ENCODE measurements at regions not wholly inside any gene's neighbourhood (a gene's known extent, or its start where the extent isn't known, plus 50 kb on each side); places are given as distances from the start of the nearest gene placed in this dataset.

DNA sequence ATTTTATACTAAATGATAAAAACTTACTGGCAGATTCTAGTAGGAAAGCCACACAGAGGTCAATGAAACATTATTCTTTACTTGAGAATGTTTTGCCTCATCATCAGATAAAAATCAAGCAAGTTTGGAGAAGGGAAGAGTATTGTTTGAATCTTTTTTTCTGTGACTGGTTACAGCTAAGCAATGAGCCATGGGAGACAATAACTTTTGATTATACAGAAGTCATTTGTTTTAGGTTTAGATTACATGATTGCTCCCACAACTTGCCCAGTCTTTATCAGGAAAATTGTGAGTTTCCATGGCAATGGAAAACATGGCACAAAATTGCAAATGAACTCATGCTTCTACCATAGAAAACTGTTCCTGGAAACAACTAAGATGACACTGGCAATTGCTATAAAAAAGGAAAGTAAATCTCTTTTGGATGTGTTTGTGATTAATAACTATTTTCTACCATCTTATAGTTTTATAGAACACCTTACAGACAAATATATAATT is 476.8 kb downstream of the MBD2 start:
- DNase-seq = no peak

DNA sequence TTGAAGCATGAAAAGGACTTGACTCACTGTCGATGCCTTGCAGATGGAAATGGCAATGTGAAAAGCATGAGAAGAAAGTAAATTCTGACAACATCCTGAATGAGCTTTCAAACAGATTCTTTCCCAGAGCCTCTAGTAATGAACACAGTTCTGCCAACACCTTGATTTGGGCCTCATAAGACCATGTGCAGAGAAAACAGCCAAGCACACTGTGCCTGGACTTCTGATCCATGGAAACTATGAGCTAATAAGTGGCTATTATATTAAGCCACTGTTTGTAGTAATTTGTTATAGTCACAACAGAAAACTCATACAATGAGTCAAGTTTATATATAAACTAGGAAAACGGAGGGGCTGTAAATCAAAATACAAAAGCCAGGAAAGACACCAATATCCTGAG is 477.3 kb downstream of the MBD2 start:
- DNase-seq = no peak

DNA sequence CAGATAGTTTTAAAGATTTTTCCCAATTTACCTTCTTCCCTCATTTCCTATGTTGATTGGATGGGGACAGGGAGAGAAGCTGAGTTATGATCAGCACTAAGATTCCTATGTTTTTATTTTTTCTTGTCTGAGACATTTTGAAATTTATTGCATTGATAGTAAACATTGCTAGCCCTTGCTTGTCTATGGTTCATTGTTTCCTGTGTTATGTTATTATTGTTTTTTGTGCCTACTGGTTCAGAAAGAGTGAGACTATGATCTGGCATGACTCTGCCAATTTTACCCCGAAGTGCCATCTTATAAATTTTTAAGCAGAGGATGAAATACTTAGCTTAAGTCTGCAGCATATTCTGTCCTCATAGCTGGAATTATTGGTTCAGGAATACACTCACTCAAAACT is 478.5 kb downstream of the MBD2 start:
- no peak for DNase-seq

DNA sequence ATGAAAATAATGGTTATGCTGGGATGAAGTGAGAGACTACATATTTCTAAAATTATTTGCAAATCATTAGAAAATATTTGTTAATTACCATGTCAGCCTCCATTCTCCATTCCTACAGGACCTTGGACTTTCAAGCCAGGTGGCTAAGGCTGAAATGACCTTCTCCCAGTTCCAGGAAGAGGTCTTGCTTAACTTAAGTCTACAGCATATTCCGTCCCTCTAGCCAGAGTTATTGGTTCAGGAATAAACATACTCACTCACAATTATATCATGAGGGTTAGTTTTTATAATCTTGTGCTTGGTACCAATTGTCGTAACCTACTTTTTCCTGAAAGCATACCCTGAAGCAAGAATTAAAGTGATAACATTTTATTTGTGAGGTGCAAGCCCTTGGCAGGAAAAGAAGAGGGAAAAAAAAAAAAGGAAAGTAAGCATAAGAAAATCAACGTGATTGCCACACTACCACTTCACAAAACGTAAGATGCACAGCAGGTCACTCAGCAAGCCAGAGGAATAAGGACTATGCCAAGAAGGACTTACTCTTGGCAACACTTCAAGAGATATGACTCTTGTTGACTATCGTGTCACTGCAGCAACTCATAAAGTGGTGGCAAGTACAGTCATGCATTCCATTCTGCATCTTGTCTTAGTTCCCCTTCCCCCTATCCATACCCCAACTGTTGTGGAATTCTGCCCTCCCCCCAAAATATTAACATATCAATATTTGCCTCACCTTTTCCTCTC is 479.1 kb downstream of the MBD2 start:
- no peak for DNase-seq

DNA sequence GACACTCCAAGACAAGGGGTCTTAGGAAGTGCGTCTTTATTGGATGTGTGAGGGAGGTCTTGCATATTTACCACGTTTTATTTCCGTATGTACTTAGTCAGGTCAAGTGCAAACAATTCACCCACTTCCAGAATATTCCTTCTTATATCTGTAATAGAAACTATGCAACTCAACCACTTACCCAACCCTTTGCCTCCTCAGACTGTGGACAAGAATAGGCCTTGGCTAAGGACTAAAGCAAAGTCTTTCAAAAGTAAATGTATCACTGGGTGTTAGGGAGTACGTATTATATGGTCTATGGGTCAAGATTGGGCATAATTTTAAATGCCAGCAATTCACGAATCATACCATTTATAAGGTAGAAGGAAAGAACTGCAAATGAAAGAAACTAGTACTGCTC is 484.8 kb downstream of the MBD2 start:
- no peak for DNase-seq

DNA sequence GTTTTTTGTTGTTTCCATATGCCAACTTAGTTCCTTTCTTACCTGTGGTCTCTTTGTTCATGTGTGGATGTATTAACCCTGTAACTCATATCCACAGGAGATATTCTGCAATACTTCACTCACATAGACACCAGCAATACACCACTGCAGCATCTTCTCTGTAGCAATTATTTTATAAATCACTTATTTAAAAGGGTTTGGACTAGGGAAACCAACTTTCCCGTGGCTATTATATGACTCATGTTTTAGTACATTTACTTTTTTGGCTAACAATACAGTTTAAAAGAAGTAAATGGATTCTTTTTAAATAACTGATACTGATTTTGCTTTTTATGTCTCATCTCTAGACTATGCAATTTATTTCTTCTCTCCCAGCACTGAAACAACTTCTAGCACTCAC is 488.9 kb downstream of the MBD2 start:
- DNase-seq = no peak

DNA sequence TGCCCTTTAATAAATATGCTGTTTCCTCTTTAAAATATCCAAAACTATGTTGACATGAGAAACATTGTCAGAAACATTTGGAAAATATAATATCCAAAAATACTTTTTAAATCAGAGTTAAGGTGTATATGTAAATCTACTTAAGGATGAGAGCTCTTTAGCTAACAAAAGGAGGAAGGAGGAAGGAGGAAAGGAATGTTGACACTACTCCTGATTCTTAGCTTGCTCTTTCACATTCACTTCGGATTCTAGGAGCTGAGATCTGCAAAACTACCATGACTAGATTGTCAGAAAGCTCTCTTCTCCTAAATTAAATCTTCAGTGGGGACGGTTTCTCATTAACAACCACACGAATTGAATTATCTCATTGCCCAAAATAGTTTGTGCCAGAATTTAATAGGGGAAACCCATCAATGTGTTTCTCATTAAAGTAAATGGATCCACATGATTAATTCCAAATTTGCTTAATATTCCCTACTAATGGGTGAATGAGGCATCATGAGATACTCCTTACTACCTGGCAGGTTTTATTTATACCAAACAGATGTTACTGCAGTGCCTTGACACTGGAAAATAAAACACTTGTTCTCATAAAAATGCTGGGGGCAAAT is 509.1 kb downstream of the MBD2 start:
- no peak for DNase-seq

DNA sequence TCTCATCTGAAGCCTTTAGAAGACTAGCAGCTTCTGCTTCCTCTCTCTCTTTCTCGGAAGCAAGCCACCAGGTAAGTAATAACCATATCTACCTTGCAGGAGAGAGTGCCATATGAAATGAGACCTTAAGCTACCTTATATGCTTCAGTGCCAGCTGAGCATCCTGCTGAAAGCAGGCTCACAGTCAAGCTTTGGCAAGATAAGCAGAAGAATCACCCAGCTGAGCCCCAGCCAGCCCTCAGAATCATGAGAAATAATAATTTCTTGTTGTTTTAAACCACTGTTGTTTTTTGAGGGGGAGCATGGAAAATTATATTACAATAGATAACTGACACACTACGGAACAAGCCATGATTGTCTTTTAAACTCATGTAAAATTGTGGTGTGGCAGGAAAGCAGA is 514.4 kb downstream of the MBD2 start:
- DNase-seq = no peak

DNA sequence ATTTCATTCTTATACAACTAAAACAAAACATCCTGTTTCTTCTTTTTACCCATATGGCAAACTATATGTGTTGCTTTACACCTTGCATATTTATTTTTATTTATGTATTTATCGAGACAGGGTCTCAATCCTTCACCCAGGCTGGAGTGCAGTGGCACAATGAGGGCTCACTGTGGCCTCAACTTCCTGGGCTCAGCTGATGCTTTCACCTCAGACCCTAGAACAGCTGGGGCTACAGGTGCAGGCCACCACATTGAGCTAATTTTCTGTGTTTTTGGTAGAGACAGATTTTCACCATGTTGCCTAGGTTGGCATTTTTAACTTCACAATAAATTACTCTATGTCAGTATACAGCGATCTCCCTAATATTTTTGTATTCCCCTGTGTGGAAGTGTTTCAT is 522.0 kb downstream of the MBD2 start:
- no peak for DNase-seq

DNA sequence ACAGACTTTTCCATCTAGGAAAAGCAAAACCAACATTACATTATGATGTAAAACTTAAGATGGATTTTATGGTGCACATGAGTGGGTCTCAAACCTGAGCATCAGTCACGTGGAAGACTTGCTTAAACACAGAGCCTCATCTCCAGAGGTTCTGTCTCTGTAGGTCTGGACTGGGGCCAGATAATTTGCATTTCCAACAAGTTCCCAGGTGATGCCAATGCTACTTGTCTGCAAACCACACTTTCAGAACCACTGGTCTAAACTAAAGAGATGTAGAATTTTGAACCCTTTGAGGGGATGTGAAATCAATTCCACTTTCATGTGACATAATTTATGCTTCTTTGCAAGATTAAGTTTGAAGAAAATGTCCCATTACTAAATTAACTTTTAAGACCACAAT is 522.8 kb downstream of the MBD2 start:
- no peak for DNase-seq

DNA sequence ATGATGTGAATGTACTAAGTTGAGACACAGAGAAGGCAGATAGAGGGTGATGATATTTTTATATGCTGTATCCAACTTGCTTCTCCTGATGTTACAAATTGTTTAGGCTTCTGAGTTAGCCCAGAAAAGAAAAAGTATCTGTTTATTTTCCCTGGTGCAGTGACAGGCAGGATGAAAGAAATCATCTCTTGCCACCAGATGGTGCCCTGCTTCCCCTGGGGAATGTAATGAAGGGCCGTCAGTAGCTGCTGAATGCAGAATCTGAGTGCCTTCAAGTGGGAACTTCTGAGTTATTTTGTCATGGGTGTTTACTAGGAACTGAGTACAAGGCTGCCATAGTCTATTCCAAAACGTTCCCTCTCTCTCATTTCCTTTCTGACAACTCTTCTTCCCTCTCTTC is 525.6 kb downstream of the MBD2 start:
- DNase-seq = no peak

DNA sequence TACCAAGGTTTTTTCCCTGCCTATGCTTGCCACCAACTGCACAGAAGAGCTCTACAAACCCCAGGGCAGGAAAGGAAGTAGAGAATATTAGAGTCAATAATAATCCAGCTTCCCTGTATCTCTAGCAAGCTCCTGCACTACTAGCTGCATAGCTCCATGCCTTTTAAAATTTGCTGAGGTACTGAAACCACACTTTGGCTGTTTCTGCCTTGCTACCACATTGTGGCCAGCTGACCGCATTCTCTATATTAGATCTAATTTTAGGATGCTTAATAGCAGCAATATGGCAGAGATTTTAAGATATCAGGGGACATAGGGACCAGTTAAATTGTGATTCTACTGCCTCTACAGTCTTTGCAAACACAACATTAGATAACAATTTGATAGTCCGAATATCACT is 534.6 kb downstream of the MBD2 start:
- DNase-seq = no peak

DNA sequence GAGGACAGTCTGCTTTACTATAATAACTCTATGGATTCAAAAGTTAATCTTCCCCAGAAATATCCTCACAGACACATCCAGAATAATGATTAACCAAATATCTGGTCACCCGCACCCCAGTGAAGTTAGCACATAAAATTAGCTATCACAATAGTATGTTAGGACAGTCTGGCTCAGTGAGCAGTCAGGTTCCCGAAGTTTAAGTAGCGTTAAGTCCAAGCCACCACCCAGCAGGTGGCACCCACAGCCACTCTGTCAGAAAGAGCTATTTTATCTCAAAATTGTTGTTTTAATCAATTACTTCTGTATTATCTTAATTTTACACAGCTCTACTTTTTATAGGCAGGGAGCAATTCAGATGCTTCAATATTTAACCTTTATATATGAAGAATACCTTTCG is 537.5 kb downstream of the MBD2 start:
- no peak for DNase-seq

DNA sequence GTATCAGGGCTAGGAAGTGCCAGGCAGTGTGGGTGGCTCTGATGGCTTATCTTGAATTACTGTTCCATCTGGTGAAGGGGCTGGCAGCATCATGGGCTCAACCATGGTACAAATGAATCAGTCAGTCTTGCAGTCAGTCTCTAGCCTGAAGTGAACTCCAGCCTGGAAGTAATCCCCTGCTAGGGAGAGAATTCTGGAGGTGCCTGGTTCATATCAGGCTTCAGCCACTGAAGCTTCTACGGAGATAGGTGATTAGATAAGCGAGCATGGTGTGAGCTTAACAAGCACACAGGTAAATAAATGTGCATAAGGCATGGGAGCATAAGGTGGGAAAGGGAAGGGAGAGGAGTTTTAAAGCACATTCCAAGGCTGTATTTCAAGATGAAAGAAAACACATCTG is 541.7 kb downstream of the MBD2 start:
- DNase-seq = no peak

DNA sequence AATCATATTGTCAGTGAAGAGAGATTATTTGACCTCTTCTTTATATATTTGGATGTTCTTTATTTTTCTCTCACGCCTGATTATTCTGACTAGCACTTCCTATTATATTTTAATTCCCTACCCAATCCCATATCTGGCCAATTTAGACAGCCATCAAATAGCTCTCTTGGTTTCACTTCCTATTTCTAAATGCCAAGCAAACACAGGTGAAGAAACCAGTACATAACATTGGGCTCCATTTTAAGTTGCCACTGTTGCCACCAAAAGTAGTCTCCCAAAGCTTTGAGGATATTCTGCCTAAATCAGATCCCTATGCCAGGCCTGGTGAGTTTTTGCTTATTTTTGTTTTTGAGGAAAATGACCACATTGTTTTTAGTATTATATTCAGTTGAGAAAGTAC is 547.0 kb downstream of the MBD2 start:
- DNase-seq = no peak

DNA sequence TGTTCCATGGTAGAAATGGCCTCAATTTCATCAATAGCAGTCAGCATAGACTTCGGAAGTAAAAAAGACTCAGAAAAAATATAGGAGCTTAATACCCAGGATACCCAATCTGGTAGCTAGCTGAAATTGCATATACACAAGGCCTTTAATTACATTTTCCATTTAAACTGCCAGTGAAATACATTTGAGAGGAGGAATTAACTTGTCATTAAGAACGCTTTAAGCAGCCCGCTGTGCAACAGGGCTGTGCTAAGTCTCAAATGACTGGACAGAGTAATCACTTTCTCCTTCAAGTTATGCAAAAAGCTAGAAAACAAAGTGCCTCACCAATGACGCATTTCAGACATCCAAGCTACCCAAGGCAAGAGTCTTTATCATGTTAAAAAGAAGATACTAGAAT is 558.8 kb downstream of the MBD2 start:
- no peak for DNase-seq

DNA sequence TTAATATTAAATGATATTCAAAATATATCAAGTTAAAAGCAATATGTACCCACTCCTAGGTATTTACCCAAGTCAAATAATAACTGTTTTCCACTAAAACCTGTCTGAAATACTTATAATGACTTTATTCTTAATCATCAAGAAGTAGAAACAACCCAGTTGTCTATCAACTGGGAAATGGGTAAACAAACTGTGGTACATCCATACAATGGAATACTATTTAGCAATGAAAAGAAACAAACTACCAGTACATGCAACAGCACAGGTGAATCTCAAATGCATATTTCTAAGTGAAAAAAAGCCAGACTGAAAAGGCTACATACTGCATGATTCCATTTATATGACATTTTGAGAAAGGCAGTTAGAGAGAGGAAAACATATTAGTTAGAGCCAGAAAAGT is 559.9 kb downstream of the MBD2 start:
- DNase-seq = no peak

DNA sequence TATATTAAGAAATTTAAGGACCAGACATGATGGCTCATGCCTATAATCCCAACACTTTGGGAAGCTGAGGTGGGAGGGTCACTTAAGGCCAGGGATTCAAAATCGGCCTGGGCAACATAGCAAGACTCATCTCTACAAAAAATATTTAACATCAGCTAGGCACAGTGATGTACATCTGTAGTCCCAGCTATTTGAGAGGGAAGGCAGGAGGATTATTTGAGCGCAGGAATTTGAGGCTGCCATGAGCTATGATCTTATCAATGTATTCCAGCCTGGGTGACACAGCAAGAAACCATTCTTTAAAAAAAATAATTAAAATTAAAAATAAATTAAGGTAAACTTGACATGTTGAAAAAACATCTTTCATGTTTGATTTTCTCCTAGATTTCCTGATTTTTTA is 564.2 kb downstream of the MBD2 start:
- DNase-seq = no peak

DNA sequence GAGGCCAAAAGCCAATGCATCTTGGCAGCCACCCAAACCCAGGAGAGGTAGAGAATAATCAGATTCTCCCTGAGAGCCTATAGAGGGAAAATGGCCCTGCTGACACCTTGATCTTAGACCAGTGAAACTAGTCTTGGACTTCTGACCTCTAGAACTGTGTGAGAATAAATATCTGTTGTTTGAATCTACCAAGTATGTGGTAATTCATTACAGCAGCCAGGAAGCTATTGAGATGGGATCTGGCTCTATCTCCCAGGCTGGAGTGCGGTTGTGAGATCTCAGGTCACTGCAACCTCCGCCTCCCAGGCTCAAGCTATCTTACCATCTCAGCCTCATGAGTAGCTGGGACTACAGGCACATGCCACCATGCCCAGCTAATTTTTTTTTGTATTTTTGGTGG is 567.2 kb downstream of the MBD2 start:
- no peak for DNase-seq

DNA sequence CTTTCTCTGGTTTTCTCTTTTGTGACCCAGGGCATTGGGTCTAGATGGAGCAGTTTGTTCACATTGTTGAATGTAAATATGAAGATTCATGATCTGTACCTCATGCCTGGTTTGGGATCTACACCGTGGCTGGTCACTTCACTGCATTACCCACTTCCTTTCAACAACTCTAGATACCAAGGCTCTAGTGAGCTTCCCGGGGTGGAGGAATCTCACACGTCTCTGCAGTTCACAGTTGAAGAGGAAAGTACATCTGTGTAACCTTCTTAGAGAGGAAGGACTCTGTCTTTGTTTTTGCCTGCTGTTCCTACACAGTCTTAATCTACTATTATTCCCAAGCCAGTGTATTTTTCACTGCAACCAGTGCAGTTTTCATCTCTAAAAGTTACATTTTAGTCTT is 574.8 kb downstream of the MBD2 start:
- no peak for DNase-seq

DNA sequence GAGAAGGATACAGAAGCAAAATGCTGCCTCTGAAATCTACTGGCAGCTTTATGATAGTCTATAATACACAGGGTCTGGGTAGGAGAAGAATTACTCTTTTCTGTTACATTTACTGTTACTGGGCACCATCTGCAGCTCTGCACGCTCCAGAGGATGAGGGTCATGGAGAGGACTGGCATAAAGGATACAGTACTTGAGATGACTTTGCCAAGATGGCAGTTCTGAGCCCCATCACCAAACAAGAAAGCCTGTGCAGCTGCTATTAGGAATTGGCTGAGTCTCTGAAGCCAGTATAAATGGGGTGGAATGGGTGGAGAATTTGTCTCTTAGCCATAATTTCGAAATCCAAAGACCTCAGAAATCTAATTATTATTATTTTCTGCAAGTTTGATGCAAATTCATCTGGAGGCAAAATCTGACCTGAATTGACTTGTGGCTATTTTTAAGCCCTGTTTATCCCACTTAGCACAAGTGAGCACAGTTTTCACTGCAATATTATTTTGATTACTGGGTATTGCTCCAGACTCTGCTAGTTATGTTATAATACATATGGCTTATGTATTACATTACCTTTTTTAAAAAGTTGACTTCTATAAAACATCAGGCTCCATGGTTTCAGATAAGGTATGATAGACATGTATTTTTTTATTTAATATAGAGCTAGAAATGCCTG is 579.5 kb downstream of the MBD2 start:
- no peak for DNase-seq

DNA sequence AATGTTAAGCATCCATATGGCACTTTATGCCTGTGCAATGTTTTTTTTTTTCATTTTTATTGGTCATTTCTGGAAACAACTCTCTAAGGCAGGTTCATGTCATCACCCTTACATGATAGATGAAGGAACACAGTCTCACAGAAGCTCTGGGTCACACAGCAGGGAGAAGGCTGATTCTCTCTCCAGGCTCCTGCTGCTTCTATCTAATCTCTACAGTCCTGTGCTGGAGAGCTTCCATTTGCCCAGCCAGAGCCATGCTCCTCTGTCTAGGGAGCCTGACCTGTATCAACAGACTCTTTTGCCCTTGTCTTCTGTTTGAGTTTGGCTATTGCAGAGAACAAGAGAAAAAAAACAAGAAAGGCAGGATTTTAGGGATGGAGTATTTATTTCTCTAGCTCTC is 584.8 kb downstream of the MBD2 start:
- no peak for DNase-seq

DNA sequence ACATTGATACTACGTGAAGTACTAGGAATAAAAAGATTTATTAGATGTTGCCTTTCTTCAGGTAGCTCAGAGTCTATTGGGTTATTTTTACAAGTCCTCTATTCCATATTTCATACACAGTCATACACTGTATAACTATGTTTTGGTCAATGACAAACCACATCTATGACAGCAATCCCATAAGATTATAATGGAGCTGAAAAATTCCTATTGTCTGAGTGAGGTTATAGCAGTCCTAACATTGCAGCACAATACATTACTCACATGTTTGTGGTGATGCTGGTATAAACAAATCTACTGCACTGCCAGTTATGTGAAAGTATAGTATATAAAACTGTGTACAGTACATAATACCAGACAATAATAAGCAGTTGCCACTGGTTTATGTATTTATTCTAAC is 595.1 kb downstream of the MBD2 start:
- DNase-seq = no peak

DNA sequence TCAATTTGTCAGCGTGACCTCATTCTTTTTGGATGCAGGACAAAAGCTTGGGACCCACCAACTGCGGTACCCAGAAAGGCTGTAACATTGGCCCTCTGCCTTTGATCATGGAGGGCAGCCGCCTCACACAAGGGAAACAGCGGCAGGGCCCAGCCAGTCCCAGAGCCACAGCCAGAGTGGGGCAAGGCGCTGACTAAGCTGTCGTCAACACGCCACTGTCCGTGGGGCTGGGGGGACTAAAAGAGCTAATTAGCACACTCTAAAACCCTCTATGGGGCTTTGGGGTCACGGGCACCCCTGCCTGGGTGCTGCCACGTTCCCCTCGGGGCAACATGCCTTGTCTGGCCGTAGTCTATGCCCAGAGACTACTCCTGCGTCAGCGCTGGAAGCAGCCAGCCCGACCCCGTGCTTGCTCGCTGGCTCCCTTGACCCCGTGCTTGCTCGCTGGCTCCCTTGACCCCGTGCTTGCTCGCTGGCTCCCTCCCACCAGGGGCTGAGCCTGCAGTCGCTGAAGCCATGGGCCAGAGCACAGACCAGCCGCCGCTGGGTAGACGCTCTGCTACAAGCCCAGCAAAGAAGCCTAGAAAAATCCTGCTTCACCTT is 598.4 kb downstream of the MBD2 start:
- DNase-seq = no peak

All from stimulated activated CD4-positive, alpha-beta T cell treated with anti-CD3 and anti-CD28 coated beads, Interleukin-2, amount 100 ng/mL, for 48 hours (primary cell).